CD4-positive, CD25-positive, alpha-beta regulatory T cell (primary cell): ENCODE measurements at regions not wholly inside any gene's neighbourhood (a gene's known extent, or its start where the extent isn't known, plus 50 kb on each side); places are given as distances from the start of the nearest gene placed in this dataset.

Experiments used
- ATAC-seq, 2 donors: fragments of 150-1000 bp; cut with Tn5 transposase; one replicate each; pipeline ENCODE4 v1.10.0; 2021; ENCODE audit warnings: low read depth in 2 of 2, moderate number of reproducible peaks in 2 of 2, moderate library complexity in 1 of 2
- DNase-seq, 3 donors: peaks; one replicate each; pipeline versions ENCODE4 v3.0.0 to v3.0.0-alpha.2; 2012 to 2022; ENCODE audit warnings: mixed read lengths in 1 of 3
- H3K27ac ChIP-seq: one replicate; pipeline ENCODE4 v1.7.0; 2013; ENCODE audit warnings: mild to moderate bottlenecking, low read length; ENCODE audit not compliant: insufficient read depth, poor library complexity, severe bottlenecking
- H3K27me3 ChIP-seq: one replicate; pipeline ENCODE4 v1.7.0; 2013; ENCODE audit warnings: low read length; ENCODE audit not compliant: control insufficient read depth, insufficient read depth
- H3K36me3 ChIP-seq: one replicate; pipeline ENCODE4 v1.7.0; 2013; ENCODE audit warnings: mild to moderate bottlenecking, low read length, moderate library complexity; ENCODE audit not compliant: control insufficient read depth, insufficient read depth
- H3K4me1 ChIP-seq: 2 replicates; pipeline ENCODE4 v1.7.0; 2013; ENCODE audit warnings: mild to moderate bottlenecking, low read length; ENCODE audit not compliant: insufficient read depth, control insufficient read depth, poor library complexity, severe bottlenecking
- H3K4me3 ChIP-seq: one replicate; pipeline ENCODE4 v1.7.0; 2013; ENCODE audit warnings: low read depth, mild to moderate bottlenecking, low read length, moderate library complexity
- H3K9me3 ChIP-seq, 2 experiments: 1 replicate in 1 of 2; 2 replicates in 1 of 2; pipeline ENCODE4 v1.7.0; 2013; ENCODE audit warnings: low read length in 2 of 2, mild to moderate bottlenecking in 1 of 2, moderate library complexity in 1 of 2; ENCODE audit not compliant: control insufficient read depth in 2 of 2
- H3K27ac Mint-ChIP-seq, 3 donors: one replicate each; pipeline ENCODE4 v1.8.0; 2020 to 2022; ENCODE audit warnings: mild to moderate bottlenecking in 3 of 3, mixed read lengths in 3 of 3, moderate library complexity in 2 of 3
- H3K27me3 Mint-ChIP-seq: one replicate; pipeline ENCODE4 v1.8.0; 2022; ENCODE audit warnings: mild to moderate bottlenecking, mixed read lengths
- H3K36me3 Mint-ChIP-seq: one replicate; pipeline ENCODE4 v1.8.0; 2020; ENCODE audit warnings: mixed read lengths
- H3K4me1 Mint-ChIP-seq, 4 donors: one replicate each; pipeline ENCODE4 v1.8.0; 2020 to 2022; ENCODE audit warnings: mixed read lengths in 4 of 4, mild to moderate bottlenecking in 1 of 4
- H3K4me3 Mint-ChIP-seq, 4 donors: one replicate each; pipeline ENCODE4 v1.8.0; 2020 to 2022; ENCODE audit warnings: mild to moderate bottlenecking in 4 of 4, mixed read lengths in 4 of 4, moderate library complexity in 3 of 4
- H3K9me3 Mint-ChIP-seq, 7 donors: one replicate each; pipeline ENCODE4 v1.8.0; 2020 to 2022; ENCODE audit warnings: mixed read lengths in 7 of 7, mild to moderate bottlenecking in 3 of 7, moderate library complexity in 2 of 7

GRCh38 chr20:11124849-11125505, 451.2 kb upstream of the JAG1 start:
- ATAC-seq, result no peak
- Histone ChIP-seq H3K9me3 (no peaks in the 10 kb centered on the region), H3K27ac (no peak overlapping the region), H3K4me1 (no peaks in the 10 kb centered on the region), H3K4me3 (no peak overlapping the region), H3K27me3 (no peaks in the 10 kb centered on the region), H3K36me3 (no peaks in the 10 kb centered on the region)
- no peak overlapping the region for H3K4me3 Mint-ChIP-seq
- H3K9me3 Mint-ChIP-seq, result peaks cover 4 to 25% (median 9%) of the 10 kb centered on the region in 7 donors
- no peaks in the 10 kb centered on the region for H3K4me1 Mint-ChIP-seq
- no peaks in the 10 kb centered on the region for H3K36me3 Mint-ChIP-seq
- DNase-seq, result no peak
- no peak overlapping the region for H3K27ac Mint-ChIP-seq
- no peaks in the 10 kb centered on the region for H3K27me3 Mint-ChIP-seq

- DNase-seq (no peak), ATAC-seq (no peak)
- Histone ChIP-seq H3K9me3 (no peaks in the 10 kb centered on the region), H3K4me1 (no peaks in the 10 kb centered on the region), H3K36me3 (no peaks in the 10 kb centered on the region), H3K27me3 (no peaks in the 10 kb centered on the region), H3K4me3 (no peak overlapping the region), H3K27ac (no peak overlapping the region)
- Mint-ChIP-seq H3K4me3 (no peak overlapping the region), H3K4me1 (no peaks in the 10 kb centered on the region), H3K9me3 (peaks cover 4 to 25% (median 11%) of the 10 kb centered on the region in 7 donors), H3K27ac (no peak overlapping the region), H3K36me3 (no peaks in the 10 kb centered on the region), H3K27me3 (no peaks in the 10 kb centered on the region)
These were observed 454.5 kb upstream of the JAG1 start for GRCh38 chr20:11128220-11128718.

DNA sequence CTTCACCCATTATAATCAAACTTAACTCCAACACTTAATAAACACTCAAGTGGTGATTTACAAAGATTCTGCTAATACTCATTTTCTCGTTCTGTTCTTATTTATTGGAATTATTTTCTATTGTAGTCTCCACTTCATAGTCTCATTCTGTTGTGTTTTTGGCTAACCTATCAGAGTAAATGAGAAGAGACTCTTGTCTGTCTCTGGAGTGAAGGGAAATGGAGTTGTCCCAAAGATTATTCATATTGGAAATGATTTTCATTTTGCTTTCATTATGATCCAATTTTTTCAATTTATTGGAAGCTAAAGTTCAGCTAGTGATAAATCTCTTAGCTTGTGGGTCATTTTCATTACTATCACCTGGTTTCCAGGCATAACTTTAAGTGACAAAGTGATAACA, 454.9 kb upstream of the JAG1 start:
- no peaks in the 10 kb centered on the region for H3K27me3 Mint-ChIP-seq
- peaks cover 4 to 28% (median 11%) of the 10 kb centered on the region in 7 donors for H3K9me3 Mint-ChIP-seq
- H3K27me3 ChIP-seq, result no peaks in the 10 kb centered on the region
- DNase-seq (no peak), ATAC-seq (no peak)
- no peak overlapping the region for H3K4me3 ChIP-seq
- H3K4me3 Mint-ChIP-seq, result no peak overlapping the region
- H3K36me3 ChIP-seq, result no peaks in the 10 kb centered on the region
- no peaks in the 10 kb centered on the region for H3K4me1 ChIP-seq
- H3K4me1 Mint-ChIP-seq, result no peaks in the 10 kb centered on the region
- no peak overlapping the region for H3K27ac ChIP-seq
- no peaks in the 10 kb centered on the region for H3K9me3 ChIP-seq
- no peaks in the 10 kb centered on the region for H3K36me3 Mint-ChIP-seq
- no peak overlapping the region for H3K27ac Mint-ChIP-seq

- H3K4me1 Mint-ChIP-seq, result no peaks in the 10 kb centered on the region
- Histone ChIP-seq H3K4me1 (no peaks in the 10 kb centered on the region), H3K36me3 (no peaks in the 10 kb centered on the region), H3K9me3 (no peaks in the 10 kb centered on the region), H3K27ac (no peak overlapping the region), H3K27me3 (no peaks in the 10 kb centered on the region), H3K4me3 (no peak overlapping the region)
- no peak overlapping the region for H3K4me3 Mint-ChIP-seq
- no peaks in the 10 kb centered on the region for H3K36me3 Mint-ChIP-seq
- no peaks in the 10 kb centered on the region for H3K27me3 Mint-ChIP-seq
- ATAC-seq, result no peak
- DNase-seq, result no peak
- H3K9me3 Mint-ChIP-seq, result peaks cover 2 to 18% (median 5%) of the 10 kb centered on the region in 7 donors
- H3K27ac Mint-ChIP-seq, result no peak overlapping the region
These were observed 456.9 kb upstream of the JAG1 start for GRCh38 chr20:11130554-11131166.

- Histone ChIP-seq H3K27ac (no peak overlapping the region), H3K4me1 (no peaks in the 10 kb centered on the region), H3K27me3 (no peaks in the 10 kb centered on the region), H3K9me3 (no peaks in the 10 kb centered on the region), H3K36me3 (no peaks in the 10 kb centered on the region), H3K4me3 (no peak overlapping the region)
- no peaks in the 10 kb centered on the region for H3K36me3 Mint-ChIP-seq
- no peaks in the 10 kb centered on the region for H3K27me3 Mint-ChIP-seq
- H3K4me1 Mint-ChIP-seq, result no peaks in the 10 kb centered on the region
- no peak overlapping the region for H3K4me3 Mint-ChIP-seq
- DNase-seq (no peak), ATAC-seq (no peak)
- no peak overlapping the region for H3K27ac Mint-ChIP-seq
- H3K9me3 Mint-ChIP-seq, result peaks cover 0 to 13% (median 3%) of the 10 kb centered on the region in 7 donors
These were observed 459.1 kb upstream of the JAG1 start for GRCh38 chr20:11132819-11133415.

DNA sequence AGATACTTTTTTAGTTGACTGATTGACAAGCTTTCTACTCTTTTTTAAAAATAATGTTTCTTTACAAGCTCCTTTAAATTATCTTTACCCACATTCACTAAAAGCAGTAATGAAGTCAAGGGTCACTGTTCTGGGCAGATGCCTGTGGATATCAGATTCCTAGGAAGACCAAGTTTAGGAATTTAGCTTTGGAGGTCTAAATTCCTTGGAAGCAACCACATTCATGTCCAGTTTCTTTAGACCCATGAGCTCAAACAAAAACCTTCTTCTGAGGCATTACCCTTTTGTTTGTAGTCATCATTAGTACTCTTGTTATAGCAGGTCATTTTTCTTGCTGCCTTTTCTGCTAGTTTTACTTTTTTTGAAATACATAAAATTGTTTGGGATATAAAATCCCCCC, 462.9 kb upstream of the JAG1 start:
- no peak overlapping the region for H3K27ac Mint-ChIP-seq
- no peaks in the 10 kb centered on the region for H3K27me3 ChIP-seq
- H3K4me1 ChIP-seq, result no peaks in the 10 kb centered on the region
- no peaks in the 10 kb centered on the region for H3K4me1 Mint-ChIP-seq
- H3K9me3 Mint-ChIP-seq, result peaks cover 0 to 11% (median 4%) of the 10 kb centered on the region in 7 donors
- H3K4me3 Mint-ChIP-seq, result no peak overlapping the region
- H3K36me3 Mint-ChIP-seq, result no peaks in the 10 kb centered on the region
- no peaks in the 10 kb centered on the region for H3K9me3 ChIP-seq
- ATAC-seq (no peak), DNase-seq (no peak)
- H3K27me3 Mint-ChIP-seq, result no peaks in the 10 kb centered on the region
- H3K4me3 ChIP-seq, result no peak overlapping the region
- no peaks in the 10 kb centered on the region for H3K36me3 ChIP-seq
- H3K27ac ChIP-seq, result no peak overlapping the region

DNA sequence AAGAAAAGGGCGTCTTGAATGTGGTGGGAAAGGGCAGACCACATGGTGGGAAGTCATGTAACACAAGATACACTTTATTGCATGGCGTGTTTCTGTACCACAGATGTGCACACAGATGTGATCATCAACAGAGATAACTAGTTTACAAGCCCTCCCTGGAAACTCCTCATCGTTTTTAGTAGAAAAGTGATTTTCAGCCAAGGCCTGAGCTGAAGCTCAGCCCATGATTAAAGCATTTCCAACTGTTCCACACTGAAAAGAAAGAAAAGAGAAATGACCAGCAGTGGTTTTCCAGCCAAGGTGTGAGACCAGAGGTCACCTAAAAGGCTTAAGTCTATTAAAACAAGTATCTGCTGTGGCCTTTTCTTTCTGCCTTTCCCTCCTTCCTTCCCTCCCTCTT, 463.9 kb upstream of the JAG1 start:
- Mint-ChIP-seq H3K27ac (no peak overlapping the region), H3K27me3 (no peaks in the 10 kb centered on the region), H3K4me1 (no peaks in the 10 kb centered on the region), H3K36me3 (no peaks in the 10 kb centered on the region), H3K9me3 (peaks cover 0 to 11% (median 6%) of the 10 kb centered on the region in 7 donors), H3K4me3 (no peak overlapping the region)
- DNase-seq (no peak), ATAC-seq (no peak)
- H3K4me1 ChIP-seq, result no peaks in the 10 kb centered on the region
- H3K4me3 ChIP-seq, result no peak overlapping the region
- H3K9me3 ChIP-seq, result no peaks in the 10 kb centered on the region
- H3K27ac ChIP-seq, result no peak overlapping the region
- H3K27me3 ChIP-seq, result no peaks in the 10 kb centered on the region
- H3K36me3 ChIP-seq, result no peaks in the 10 kb centered on the region
